Activated naive CD8-positive, alpha-beta T cell (primary cell): ENCODE measurements at regions not wholly inside any gene's neighbourhood (a gene's known extent, or its start where the extent isn't known, plus 50 kb on each side); places are given as distances from the start of the nearest gene placed in this dataset.

Experiments
- H3K27ac Mint-ChIP-seq: one replicate; pipeline ENCODE4 v1.8.0; 2021; ENCODE audit warnings: mixed read lengths
- H3K27me3 Mint-ChIP-seq: one replicate; pipeline ENCODE4 v1.8.0; 2021; ENCODE audit warnings: mixed read lengths
- H3K36me3 Mint-ChIP-seq: one replicate; pipeline ENCODE4 v1.8.0; 2021; ENCODE audit warnings: mixed read lengths
- H3K4me1 Mint-ChIP-seq: one replicate; pipeline ENCODE4 v1.8.0; 2021; ENCODE audit warnings: low read depth, mixed read lengths
- H3K4me3 Mint-ChIP-seq: one replicate; pipeline ENCODE4 v1.8.0; 2021; ENCODE audit warnings: mild to moderate bottlenecking, mixed read lengths
- H3K9me3 Mint-ChIP-seq: one replicate; pipeline ENCODE4 v1.8.0; 2021; ENCODE audit warnings: low read depth, mixed read lengths

DNA sequence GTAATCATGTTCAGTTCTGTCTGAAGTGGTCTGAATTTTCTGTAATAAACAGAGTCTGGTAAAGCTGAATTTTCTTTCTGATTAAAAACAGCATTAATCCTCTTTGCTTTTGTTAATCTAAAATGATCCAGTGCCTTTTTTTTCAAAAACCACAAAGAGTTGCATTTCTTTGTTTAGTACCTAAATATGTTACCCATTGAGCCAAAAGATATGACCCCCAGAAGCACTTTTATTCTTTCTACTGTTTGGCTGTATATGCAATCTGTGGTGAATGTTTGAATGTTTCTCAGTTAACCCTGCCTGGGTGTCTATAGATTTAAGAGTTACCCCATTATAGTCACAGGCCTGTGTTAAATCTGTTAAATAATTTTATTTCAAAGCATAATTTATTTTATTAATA lies 394.8 kb downstream of the PTPRC start:
- no peak overlapping the region for H3K27ac Mint-ChIP-seq
- no peak overlapping the region for H3K4me3 Mint-ChIP-seq
- H3K27me3 Mint-ChIP-seq = no peaks in the 10 kb centered on the region
- peaks cover 9% of the 10 kb centered on the region for H3K9me3 Mint-ChIP-seq
- H3K36me3 Mint-ChIP-seq = no peaks in the 10 kb centered on the region
- peaks cover 15% of the 10 kb centered on the region for H3K4me1 Mint-ChIP-seq

DNA sequence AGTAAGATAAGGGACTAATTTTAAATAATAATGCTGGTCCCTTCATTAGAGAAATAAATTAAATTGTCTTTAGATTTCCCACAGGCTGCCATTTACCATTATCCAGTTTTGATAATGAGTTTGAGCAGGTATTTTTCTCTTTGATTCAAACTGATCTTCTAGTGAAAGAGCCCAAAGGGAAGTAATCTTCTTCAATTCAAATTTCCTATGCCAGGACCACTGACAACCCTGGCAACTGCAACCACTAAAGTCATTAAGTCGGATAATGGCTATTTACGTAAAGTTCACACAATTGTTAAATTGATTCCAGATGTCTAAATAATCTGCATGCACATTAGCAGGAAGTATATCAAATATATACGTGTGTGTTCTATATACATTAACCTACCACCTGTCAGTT lies 399.3 kb downstream of the PTPRC start:
- no peaks in the 10 kb centered on the region for H3K27me3 Mint-ChIP-seq
- H3K9me3 Mint-ChIP-seq = no peaks in the 10 kb centered on the region
- H3K36me3 Mint-ChIP-seq = no peaks in the 10 kb centered on the region
- peaks cover 36% of the 10 kb centered on the region for H3K4me1 Mint-ChIP-seq
- H3K27ac Mint-ChIP-seq = no peak overlapping the region
- H3K4me3 Mint-ChIP-seq = no peak overlapping the region

DNA sequence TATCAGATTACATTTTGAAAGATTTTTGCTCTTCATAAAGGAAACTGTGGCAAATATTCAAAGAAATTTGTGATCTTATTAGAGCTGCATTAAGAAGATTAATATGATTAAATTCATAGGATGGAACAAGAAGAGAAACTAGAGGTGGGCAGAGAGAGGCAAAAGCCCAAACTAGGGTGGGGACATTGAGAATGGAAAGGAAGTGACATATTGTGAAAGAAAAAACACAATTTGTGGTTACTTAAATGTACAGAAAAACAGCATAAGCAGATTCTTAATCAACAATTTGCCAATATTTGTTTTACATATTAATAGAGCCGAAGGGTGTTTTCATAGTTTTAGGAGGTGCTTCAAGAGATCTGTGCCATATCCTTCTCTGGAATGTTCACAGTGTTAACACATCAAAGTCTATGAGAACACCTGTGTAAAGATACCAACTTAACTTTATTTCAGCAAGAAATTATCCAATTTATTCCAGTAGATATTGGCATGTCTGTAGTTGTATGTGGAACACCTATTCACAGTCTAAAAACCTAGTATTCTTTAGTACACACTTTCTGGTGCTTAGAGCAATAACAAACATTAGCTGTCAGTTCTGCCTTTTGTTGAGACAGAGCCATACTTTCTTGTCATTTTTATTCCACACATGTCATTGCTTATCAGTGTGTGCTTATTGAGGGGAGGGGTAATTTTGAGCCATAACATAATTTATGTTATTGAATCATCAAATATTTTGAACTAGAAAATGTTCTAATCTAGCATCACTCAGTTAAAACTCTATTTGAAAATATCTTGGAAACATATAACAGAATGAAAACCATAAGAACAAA lies 401.5 kb downstream of the PTPRC start:
- H3K9me3 Mint-ChIP-seq = no peaks in the 10 kb centered on the region
- H3K27ac Mint-ChIP-seq = no peak overlapping the region
- no peak overlapping the region for H3K4me3 Mint-ChIP-seq
- peaks cover 33% of the 10 kb centered on the region for H3K4me1 Mint-ChIP-seq
- H3K27me3 Mint-ChIP-seq = no peaks in the 10 kb centered on the region
- no peaks in the 10 kb centered on the region for H3K36me3 Mint-ChIP-seq

DNA sequence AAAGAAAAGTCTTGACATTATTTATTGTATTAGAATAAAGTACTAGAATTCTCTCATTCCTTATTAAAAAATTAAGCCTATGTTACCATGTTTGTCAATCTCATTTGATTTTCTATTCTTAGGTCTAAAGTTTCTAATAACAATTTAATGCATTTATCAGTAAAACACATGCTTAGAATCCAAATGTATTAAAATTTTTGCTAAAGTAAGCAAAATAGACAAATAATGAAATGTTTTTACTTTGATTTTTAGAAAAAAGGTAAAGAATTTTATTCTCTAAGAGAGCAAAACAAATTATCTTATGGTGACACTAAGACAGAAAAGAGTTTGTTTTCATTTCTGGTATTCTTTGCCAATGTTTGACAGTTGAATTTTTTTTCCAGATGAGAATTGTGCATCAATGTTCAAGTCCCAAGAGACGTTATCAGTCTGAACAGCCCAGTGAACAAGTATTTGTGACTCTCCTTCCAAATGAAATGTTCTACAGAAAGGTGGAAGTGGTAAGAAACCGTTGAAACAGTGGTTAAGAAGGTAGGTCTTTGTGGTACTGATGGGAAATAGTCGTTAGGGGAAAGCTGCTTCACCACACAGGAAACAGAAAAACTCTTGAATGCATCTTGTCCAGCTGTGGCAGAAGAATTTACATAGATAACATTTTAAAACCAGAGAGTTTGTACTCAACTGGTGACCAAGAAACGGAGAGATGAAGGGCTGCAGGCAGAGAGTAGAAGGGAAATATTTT lies 402.5 kb downstream of the PTPRC start:
- Mint-ChIP-seq H3K4me3 (peak overlapping the region; percentile 49), H3K9me3 (no peaks in the 10 kb centered on the region), H3K27ac (peak overlapping the region; percentile 54), H3K36me3 (no peaks in the 10 kb centered on the region), H3K4me1 (peaks cover 33% of the 10 kb centered on the region), H3K27me3 (no peaks in the 10 kb centered on the region)

DNA sequence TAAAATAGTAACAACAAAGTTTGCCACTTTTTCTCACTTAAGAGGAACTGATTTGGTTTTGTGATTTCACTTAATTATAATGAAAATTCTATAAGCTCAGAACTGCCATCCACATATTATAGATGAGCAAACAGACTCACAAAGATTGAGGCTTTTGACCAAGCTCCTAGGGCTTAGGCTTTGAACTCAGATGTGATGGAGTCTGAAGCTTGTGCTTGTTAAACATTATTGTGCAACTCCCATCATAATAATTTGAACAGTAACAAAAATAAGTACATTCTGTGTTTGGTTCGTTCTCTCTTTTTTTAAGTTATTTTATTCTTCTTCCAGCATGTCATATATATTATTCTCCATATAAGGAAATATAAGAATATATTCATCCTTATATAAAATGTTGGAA lies 403.4 kb downstream of the PTPRC start:
- Mint-ChIP-seq H3K4me3 (no peak overlapping the region), H3K27me3 (no peaks in the 10 kb centered on the region), H3K36me3 (no peaks in the 10 kb centered on the region), H3K27ac (no peak overlapping the region), H3K9me3 (peaks cover 5% of the 10 kb centered on the region), H3K4me1 (peaks cover 33% of the 10 kb centered on the region)

DNA sequence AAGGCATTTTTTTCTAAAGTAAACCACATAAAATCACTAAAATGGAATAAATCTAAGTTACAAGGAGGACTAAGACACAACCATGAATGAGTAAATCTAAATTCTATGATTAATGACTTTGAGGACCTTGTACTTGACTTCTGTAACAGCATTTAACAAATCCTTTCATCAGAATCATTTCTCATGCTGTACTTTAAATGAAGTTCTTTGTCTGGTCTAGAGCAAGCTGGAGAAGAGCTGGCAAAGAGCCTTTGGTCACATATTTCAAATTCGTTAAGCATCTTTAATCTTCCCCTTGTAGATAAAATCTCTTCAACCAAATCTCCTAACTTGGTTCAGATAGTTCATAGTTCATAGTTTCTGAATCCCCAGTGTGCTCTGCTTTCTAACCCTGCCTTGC lies 405.4 kb downstream of the PTPRC start:
- peaks cover 1% of the 10 kb centered on the region for H3K36me3 Mint-ChIP-seq
- H3K27me3 Mint-ChIP-seq = no peaks in the 10 kb centered on the region

DNA sequence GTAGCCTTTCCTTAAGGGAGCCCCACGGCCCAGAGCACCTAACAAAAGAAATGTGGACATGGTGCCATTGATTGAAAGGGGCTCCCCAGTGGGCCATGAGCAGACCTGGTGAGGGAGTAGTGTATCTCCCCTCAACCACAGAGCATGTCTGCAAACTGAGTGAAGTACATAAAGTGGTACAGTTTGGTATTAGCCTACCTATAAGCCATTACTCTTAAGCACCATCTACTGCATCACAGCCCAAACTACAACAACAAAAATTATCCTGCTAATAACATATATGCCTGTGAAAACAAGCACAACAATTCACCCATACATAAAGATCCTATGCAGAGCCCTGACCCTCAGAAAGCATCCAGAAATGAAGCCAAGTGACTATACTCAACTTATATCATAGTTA lies 407.8 kb downstream of the PTPRC start:
- Mint-ChIP-seq H3K36me3 (peaks cover 20% of the 10 kb centered on the region), H3K27ac (no peak overlapping the region), H3K9me3 (peaks cover 22% of the 10 kb centered on the region), H3K4me3 (no peak overlapping the region), H3K27me3 (no peaks in the 10 kb centered on the region), H3K4me1 (peaks cover 11% of the 10 kb centered on the region)

More for the DNA sequence above, 405.4 kb downstream of the PTPRC start:
- H3K27ac Mint-ChIP-seq = no peak overlapping the region
- peaks cover 31% of the 10 kb centered on the region for H3K4me1 Mint-ChIP-seq
- H3K4me3 Mint-ChIP-seq = no peak overlapping the region
- peaks cover 5% of the 10 kb centered on the region for H3K9me3 Mint-ChIP-seq

DNA sequence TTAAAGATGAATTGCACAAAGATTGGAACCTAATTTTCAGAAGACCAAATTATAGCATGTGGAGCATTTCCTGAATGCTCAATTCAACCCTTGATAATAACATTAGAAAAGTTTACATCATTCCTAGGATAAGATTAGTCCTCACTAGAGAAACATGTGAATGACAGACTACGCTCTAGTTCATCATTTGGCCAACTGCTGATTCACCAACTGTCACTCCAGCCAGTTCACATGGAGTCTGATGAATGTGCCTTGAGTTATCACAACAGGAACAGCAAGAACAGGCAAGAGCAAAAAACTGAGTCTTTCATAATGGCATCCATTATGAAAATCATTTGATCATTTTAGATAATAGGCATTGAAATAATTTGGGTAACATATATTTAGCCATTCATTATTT lies 415.9 kb downstream of the PTPRC start:
- peaks cover 7% of the 10 kb centered on the region for H3K4me1 Mint-ChIP-seq
- no peaks in the 10 kb centered on the region for H3K27me3 Mint-ChIP-seq
- no peak overlapping the region for H3K4me3 Mint-ChIP-seq
- peaks cover 15% of the 10 kb centered on the region for H3K36me3 Mint-ChIP-seq
- peaks cover 18% of the 10 kb centered on the region for H3K9me3 Mint-ChIP-seq
- H3K27ac Mint-ChIP-seq = no peak overlapping the region

DNA sequence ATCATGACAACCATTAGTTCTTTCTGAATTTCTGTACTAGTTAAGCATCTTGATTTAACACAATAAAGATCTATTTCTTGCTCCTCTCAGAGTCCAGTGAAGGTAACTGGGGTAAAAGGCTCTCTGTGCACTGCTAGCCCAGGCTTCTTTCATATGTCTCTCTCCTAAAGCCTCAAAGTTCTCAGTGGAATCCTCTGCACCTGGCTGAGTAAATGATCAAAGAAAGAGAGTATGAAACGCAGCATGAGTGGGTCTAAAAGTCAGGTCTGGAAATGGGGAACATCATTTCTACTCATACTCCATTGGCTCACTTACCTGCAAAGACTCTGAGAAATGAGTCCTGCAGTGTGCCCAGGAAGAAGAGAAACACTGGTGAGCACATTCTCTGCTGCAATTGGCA lies 418.5 kb downstream of the PTPRC start:
- peaks cover 8% of the 10 kb centered on the region for H3K9me3 Mint-ChIP-seq
- H3K4me3 Mint-ChIP-seq = no peak overlapping the region
- no peak overlapping the region for H3K27ac Mint-ChIP-seq
- H3K36me3 Mint-ChIP-seq = peaks cover 3% of the 10 kb centered on the region
- peaks cover 7% of the 10 kb centered on the region for H3K4me1 Mint-ChIP-seq
- H3K27me3 Mint-ChIP-seq = no peaks in the 10 kb centered on the region

DNA sequence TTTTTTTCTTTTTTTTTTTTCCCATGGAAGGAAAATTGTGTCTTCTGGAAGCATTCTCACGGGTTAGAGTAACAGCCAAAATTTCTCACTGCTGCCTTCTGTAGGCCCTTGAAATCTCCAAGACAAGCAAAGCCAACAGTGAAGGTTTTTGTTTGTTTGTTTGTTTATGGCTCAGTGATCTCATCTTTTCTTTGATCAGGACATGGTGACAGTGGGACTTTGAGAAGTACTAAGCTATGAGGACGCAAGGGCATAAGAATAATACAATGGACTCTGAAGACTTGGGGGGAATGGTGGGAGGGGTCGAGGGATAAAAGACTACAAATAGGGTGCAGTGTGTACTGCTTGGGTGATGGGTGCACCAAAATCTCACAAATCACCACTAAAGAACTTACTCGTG lies 419.4 kb downstream of the PTPRC start:
- no peaks in the 10 kb centered on the region for H3K27me3 Mint-ChIP-seq
- peaks cover 3% of the 10 kb centered on the region for H3K36me3 Mint-ChIP-seq
- no peak overlapping the region for H3K27ac Mint-ChIP-seq
- H3K9me3 Mint-ChIP-seq = peaks cover 8% of the 10 kb centered on the region
- H3K4me1 Mint-ChIP-seq = peaks cover 7% of the 10 kb centered on the region
- H3K4me3 Mint-ChIP-seq = no peak overlapping the region

DNA sequence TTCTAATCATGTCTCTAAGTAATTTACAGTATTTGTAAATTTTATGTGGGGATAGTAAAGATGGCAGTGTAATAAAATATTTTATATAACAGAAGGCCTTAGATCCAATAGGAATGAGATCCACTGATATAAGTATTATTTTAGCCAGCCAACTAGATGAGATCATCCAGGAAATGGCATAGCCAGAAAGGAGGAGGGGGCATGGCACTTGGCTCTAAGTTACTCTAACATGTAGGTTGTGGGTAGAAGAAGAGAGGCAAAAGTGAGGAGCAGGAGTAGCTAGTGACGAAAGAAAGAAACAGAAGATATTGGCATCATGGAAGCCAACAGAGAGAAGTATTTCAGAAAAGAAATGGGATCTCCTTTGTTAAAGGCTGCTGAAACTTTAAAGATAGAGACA lies 426.1 kb downstream of the PTPRC start:
- Mint-ChIP-seq H3K9me3 (peaks cover 8% of the 10 kb centered on the region), H3K4me3 (no peak overlapping the region), H3K27me3 (no peaks in the 10 kb centered on the region), H3K4me1 (no peaks in the 10 kb centered on the region), H3K36me3 (peaks cover 4% of the 10 kb centered on the region), H3K27ac (no peak overlapping the region)

DNA sequence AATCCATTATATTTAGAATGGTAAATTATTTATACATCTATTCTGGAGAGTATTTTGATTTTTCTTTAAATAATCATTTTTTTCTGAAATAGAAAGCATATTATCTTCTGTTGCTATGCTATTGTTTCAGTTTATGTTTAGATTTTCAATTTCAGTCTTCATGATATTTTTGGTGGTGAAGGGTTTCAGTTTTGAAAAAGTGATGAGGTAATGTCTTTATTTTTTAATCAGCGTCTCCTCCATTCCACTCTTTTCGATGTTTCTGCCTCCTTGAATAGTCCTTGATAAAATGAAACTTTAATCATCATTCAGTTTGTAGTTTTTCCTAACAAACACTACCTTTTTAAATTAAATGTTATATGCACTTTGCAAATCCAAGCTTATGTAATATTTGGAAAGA lies 428.6 kb downstream of the PTPRC start:
- H3K36me3 Mint-ChIP-seq = peaks cover 2% of the 10 kb centered on the region
- no peak overlapping the region for H3K4me3 Mint-ChIP-seq
- no peaks in the 10 kb centered on the region for H3K27me3 Mint-ChIP-seq
- H3K27ac Mint-ChIP-seq = no peak overlapping the region
- H3K9me3 Mint-ChIP-seq = no peaks in the 10 kb centered on the region
- H3K4me1 Mint-ChIP-seq = no peaks in the 10 kb centered on the region

DNA sequence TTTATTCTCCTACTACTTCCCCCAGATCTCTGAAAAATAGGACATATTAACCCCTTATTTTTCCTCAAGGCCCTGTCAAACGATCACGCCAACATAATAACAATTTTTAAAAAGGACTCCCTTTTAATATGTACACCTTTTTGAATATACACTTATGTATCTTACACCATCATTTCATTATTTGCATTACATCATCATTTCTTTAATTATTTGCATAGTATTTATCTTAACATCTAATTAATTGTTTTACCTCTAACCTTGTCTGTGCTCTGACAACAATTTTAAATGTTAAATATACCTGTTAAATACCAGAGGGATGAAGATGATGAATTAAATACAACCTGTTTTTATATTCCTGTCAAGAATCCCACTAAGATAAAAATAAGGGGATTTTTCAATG lies 432.2 kb downstream of the PTPRC start:
- Mint-ChIP-seq H3K9me3 (no peaks in the 10 kb centered on the region), H3K36me3 (peaks cover 6% of the 10 kb centered on the region), H3K27ac (no peak overlapping the region), H3K4me1 (peaks cover 7% of the 10 kb centered on the region), H3K27me3 (no peaks in the 10 kb centered on the region), H3K4me3 (no peak overlapping the region)

DNA sequence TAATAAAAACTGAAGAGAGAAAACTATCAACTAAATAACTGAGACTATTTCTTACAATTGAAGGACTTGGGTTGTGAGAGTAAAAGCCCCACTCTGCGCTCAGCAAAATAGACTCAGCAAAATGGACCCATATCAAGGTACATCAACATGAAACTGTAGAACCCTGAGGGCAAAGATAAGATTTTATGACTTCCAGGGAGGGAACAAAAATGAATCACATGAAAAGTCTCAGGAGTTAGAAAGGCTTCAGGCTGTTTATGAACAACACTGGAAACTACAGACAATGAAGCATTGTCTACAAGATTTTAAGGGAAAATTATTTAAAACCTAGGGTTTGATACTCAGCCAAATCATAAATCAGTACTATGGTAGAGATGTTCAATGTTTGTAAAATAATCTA lies 434.3 kb downstream of the PTPRC start:
- peaks cover 4% of the 10 kb centered on the region for H3K36me3 Mint-ChIP-seq
- H3K4me3 Mint-ChIP-seq = no peak overlapping the region
- H3K27ac Mint-ChIP-seq = no peak overlapping the region
- no peaks in the 10 kb centered on the region for H3K9me3 Mint-ChIP-seq
- peaks cover 7% of the 10 kb centered on the region for H3K4me1 Mint-ChIP-seq
- H3K27me3 Mint-ChIP-seq = no peaks in the 10 kb centered on the region

DNA sequence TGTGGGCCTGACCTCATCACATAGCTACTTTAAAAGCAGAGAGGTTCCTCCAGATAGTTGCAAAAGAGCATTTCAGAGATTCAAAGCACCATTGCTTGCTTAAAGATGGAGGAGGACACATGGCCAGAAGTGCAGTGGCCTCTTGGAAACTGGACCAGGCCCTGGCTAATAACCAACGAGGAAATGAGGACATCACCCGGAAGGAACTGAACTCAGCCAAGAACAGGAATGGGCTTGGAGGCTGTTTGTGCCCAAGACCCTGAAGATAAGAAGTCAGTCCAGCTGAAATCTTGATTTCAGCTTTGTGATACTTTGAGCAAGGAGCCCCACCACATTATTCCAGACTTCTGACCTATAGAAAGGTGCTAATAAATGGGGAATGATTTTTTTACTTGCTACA lies 437.0 kb downstream of the PTPRC start:
- Mint-ChIP-seq H3K27ac (no peak overlapping the region), H3K9me3 (no peaks in the 10 kb centered on the region), H3K27me3 (no peaks in the 10 kb centered on the region), H3K36me3 (peaks cover 4% of the 10 kb centered on the region), H3K4me3 (no peak overlapping the region), H3K4me1 (peaks cover 7% of the 10 kb centered on the region)
